ENCODE measurements at regions not wholly inside any gene's neighbourhood (a gene's known extent, or its start where the extent isn't known, plus 50 kb on each side); places are given as distances from the start of the nearest gene placed in this dataset.
A peak's percentile ranks its signal among the peaks of the same experiment; 100 is the strongest.

- no peak for DNase-seq (ENCODE audit: low spot score)
Measured at GRCh38 chr10:61356354-61356753, 96.8 kb downstream of the TMEM26 start.

GRCh38 chr10:61355211-61355610 is 98.0 kb downstream of the TMEM26 start:
- DNase-seq (ENCODE audit: low spot score): no peak

GRCh38 chr10:61354401-61354975 is 98.7 kb downstream of the TMEM26 start:
- peak; percentile 5 for DNase-seq (ENCODE audit: low spot score)

GRCh38 chr10:61350794-61351193 is 102.4 kb downstream of the TMEM26 start:
- no peak for DNase-seq (ENCODE audit: low spot score)

GRCh38 chr10:61350068-61350467 is 103.1 kb downstream of the TMEM26 start:
- no peak for DNase-seq (ENCODE audit: low spot score)

- no peak for DNase-seq (ENCODE audit: low spot score)
Measured at GRCh38 chr10:61346796-61347413, 106.3 kb downstream of the TMEM26 start.

GRCh38 chr10:61343796-61344195 is 109.4 kb downstream of the TMEM26 start:
- no peak for DNase-seq (ENCODE audit: low spot score)

- DNase-seq (ENCODE audit: low spot score): no peak
Measured at GRCh38 chr10:61342858-61343572, 110.2 kb downstream of the TMEM26 start.

- no peak for DNase-seq (ENCODE audit: low spot score)
Measured at GRCh38 chr10:61341008-61341407, 112.2 kb downstream of the TMEM26 start.

GRCh38 chr10:61338146-61338545 is 115.0 kb downstream of the TMEM26 start:
- DNase-seq (ENCODE audit: low spot score): peak; percentile 12

- no peak for DNase-seq (ENCODE audit: low spot score)
Measured at GRCh38 chr10:61337741-61338140, 115.4 kb downstream of the TMEM26 start.

GRCh38 chr10:61336831-61337230 is 116.3 kb downstream of the TMEM26 start:
- no peak for DNase-seq (ENCODE audit: low spot score)

GRCh38 chr10:61335359-61335758 is 117.8 kb downstream of the TMEM26 start:
- no peak for DNase-seq (ENCODE audit: low spot score)

GRCh38 chr10:61332581-61332980 is 120.6 kb downstream of the TMEM26 start:
- no peak for DNase-seq (ENCODE audit: low spot score)

GRCh38 chr10:61330669-61331068 is 122.5 kb downstream of the TMEM26 start:
- DNase-seq (ENCODE audit: low spot score): no peak

- no peak for DNase-seq (ENCODE audit: low spot score)
Measured at GRCh38 chr10:61329854-61330253, 123.3 kb downstream of the TMEM26 start.

- no peak for DNase-seq (ENCODE audit: low spot score)
Measured at GRCh38 chr10:61325223-61325960, 127.8 kb downstream of the TMEM26 start.

- DNase-seq (ENCODE audit: low spot score): no peak
Measured at GRCh38 chr10:61323726-61324125, 129.5 kb downstream of the TMEM26 start.

GRCh38 chr10:61321041-61321857 is 131.9 kb downstream of the TMEM26 start:
- no peak for DNase-seq (ENCODE audit: low spot score)

- no peak for DNase-seq (ENCODE audit: low spot score)
Measured at GRCh38 chr10:61320257-61320587, 133.0 kb downstream of the TMEM26 start.

GRCh38 chr10:61319386-61320256 is 133.6 kb downstream of the TMEM26 start:
- no peak for DNase-seq (ENCODE audit: low spot score)
